ENCODE measurements at regions not wholly inside any gene's neighbourhood (a gene's known extent, or its start where the extent isn't known, plus 50 kb on each side); places are given as distances from the start of the nearest gene placed in this dataset.

DNA sequence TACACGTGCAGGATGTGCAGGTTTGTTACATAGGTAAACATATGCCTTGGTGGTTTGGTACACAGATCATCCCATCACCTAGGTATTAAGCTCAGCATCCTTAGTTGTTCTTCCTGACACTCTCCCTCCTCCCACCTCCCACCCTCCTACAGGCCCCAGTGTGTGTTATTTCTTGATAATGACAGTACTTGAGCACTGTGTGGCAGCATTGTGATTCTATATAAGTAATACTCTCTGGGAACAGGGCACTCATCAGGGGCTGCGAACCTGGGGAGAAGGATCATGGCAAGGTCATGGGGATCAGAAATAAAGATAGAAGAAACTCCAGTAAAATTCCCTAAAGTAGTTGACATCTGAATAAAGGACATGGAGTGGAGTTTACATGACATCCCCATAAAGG, 1256.2 kb upstream of the CRIM1 start:
- H3K27ac ChIP-seq (ENCODE audit: low read depth, low read length) = no peak overlapping the region
- ChIA-PET POLR2A (ENCODE audit: partially characterized antibody) (no interaction called here), CTCF (ENCODE audit: partially characterized antibody) (interaction anchor here (0.5 to 1.6 kb wide), 2 partner anchors 203 to 312 kb away, joined by 3 read pairs; no protein-coding TSS in a partner anchor)
- DNase-seq (ENCODE audit: low read depth in 1 of 2, low spot score in 2 of 2) (no peak), FAIRE-seq (no peak)
- H3K4me2 ChIP-seq (ENCODE audit: insufficient read depth in 1 of 2, low read depth in 2 of 2, low read length in 2 of 2) = no peak overlapping the region
- no peak overlapping the region for H2BK5ac ChIP-seq (ENCODE audit: low read depth, low read length)
- no peaks in the 10 kb centered on the region for H3K4me1 ChIP-seq (replicated peaks in 1 of 4; ENCODE audit: control insufficient read depth in 3 of 4, insufficient read depth in 4 of 4, low read length in 3 of 4)
- H3K56ac ChIP-seq (replicated peaks; ENCODE audit: insufficient read length, low read depth, low read length) = no peak overlapping the region
- H3K36me3 ChIP-seq (ENCODE audit: control insufficient read depth in 2 of 4, insufficient read depth in 4 of 4, low read length in 3 of 4) = no peaks in the 10 kb centered on the region
- H3K9ac ChIP-seq (replicated peaks in 1 of 4; ENCODE audit: extremely low read depth in 1 of 4, low read depth in 3 of 4, low read length in 3 of 4) = no peak overlapping the region
- no peak overlapping the region for H3K14ac ChIP-seq (ENCODE audit: insufficient read length)
- H4K5ac ChIP-seq (ENCODE audit: insufficient read length, low read depth, low read length) = no peak overlapping the region
- no peaks in the 10 kb centered on the region for H3K27me3 ChIP-seq (replicated peaks in 1 of 4; ENCODE audit: control insufficient read depth in 3 of 4, extremely low read depth in 1 of 4, insufficient read depth in 3 of 4, low read length in 3 of 4)
- H3K18ac ChIP-seq (ENCODE audit: extremely low read depth, low read length) = no peak overlapping the region
- H3K4me3 ChIP-seq (ENCODE audit: extremely low read depth in 1 of 4, insufficient read depth in 2 of 4, low read depth in 3 of 4, low read length in 4 of 4) = no peak overlapping the region
- H3K23me2 ChIP-seq (ENCODE audit: low read depth, low read length) = no peaks in the 10 kb centered on the region
- TF ChIP-seq EP300 (IDR thresholded peaks at IDR 0.05; ENCODE audit: borderline replicate concordance in 1 of 2, low read depth in 2 of 2, low read length in 2 of 2) (no peak), NANOG (IDR thresholded peaks at IDR 0.05; ENCODE audit: insufficient read depth, low read depth, low read length, poor library complexity, severe bottlenecking) (peak; percentile 59), PHF8 (conservative IDR thresholded peaks at IDR 0.05; ENCODE audit: low read depth, low read length) (no peak), EGR1 (IDR thresholded peaks at IDR 0.05; ENCODE audit: borderline replicate concordance, low read depth, low read length) (no peak), RAD21 (IDR thresholded peaks at IDR 0.05 in 1 of 2, conservative IDR thresholded peaks at IDR 0.05 in 1 of 2; ENCODE audit: low read depth in 2 of 2, low read length in 2 of 2) (peak; percentile 55 to 67), JUND (IDR thresholded peaks at IDR 0.05; ENCODE audit: low read length) (no peak)
- TF ChIP-seq, protein P1, sequence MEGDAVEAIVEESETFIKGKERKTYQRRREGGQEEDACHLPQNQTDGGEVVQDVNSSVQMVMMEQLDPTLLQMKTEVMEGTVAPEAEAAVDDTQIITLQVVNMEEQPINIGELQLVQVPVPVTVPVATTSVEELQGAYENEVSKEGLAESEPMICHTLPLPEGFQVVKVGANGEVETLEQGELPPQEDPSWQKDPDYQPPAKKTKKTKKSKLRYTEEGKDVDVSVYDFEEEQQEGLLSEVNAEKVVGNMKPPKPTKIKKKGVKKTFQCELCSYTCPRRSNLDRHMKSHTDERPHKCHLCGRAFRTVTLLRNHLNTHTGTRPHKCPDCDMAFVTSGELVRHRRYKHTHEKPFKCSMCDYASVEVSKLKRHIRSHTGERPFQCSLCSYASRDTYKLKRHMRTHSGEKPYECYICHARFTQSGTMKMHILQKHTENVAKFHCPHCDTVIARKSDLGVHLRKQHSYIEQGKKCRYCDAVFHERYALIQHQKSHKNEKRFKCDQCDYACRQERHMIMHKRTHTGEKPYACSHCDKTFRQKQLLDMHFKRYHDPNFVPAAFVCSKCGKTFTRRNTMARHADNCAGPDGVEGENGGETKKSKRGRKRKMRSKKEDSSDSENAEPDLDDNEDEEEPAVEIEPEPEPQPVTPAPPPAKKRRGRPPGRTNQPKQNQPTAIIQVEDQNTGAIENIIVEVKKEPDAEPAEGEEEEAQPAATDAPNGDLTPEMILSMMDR (IDR thresholded peaks at IDR 0.05; ENCODE audit: control extremely low read depth in 1 of 3, insufficient read depth in 1 of 3, low read depth in 1 of 3, low read length in 3 of 3) = peak in 2 of 3 experiments; percentile 16 to 29; a peak in 2 of 4 replicates
- H2AK5ac ChIP-seq (ENCODE audit: low read depth, low read length) = no peak overlapping the region
- H4K91ac ChIP-seq (replicated peaks; ENCODE audit: insufficient read length, low read length) = no peak overlapping the region
- 85% methylated on average over 1 of the region's 2 CpGs; no CpG with 5 or more reads in 1 of the 2 experiments for WGBS, 2 experiments (ENCODE audit: extremely low coverage in 1 of 2, insufficient coverage in 1 of 2, insufficient read length in 1 of 2, insufficient replicate concordance in 2 of 2, low coverage in 1 of 2, low lambda C conversion rate in 2 of 2, missing lambda C conversion rate in 1 of 2)
- no peaks in the 10 kb centered on the region for H3K79me2 ChIP-seq (ENCODE audit: control insufficient read depth in 1 of 2, insufficient read depth in 2 of 2, low read length in 2 of 2)
- no peaks in the 10 kb centered on the region for H4K20me1 ChIP-seq (replicated peaks in 1 of 2; ENCODE audit: control insufficient read depth in 1 of 2, insufficient read depth in 2 of 2, low read length in 2 of 2)
- no peak overlapping the region for H2BK12ac ChIP-seq (ENCODE audit: low read depth, low read length)
- no peak overlapping the region for H2AFZ ChIP-seq (ENCODE audit: low read length)
- H3K9me3 ChIP-seq (ENCODE audit: insufficient read depth in 2 of 2, low read depth in 1 of 2, low read length in 1 of 2) = no peaks in the 10 kb centered on the region
- no peak overlapping the region for H3K23ac ChIP-seq (ENCODE audit: insufficient read length)
- H2BK20ac ChIP-seq (ENCODE audit: low read length) = no peak overlapping the region
- H2BK15ac ChIP-seq (ENCODE audit: low read length) = no peak overlapping the region
- H3K4ac ChIP-seq (replicated peaks; ENCODE audit: insufficient read length, low read depth, low read length) = no peak overlapping the region
- H4K8ac ChIP-seq (ENCODE audit: extremely low read depth, insufficient read depth, low read length) = no peak overlapping the region
- H3K79me1 ChIP-seq (ENCODE audit: low read depth, low read length) = no peaks in the 10 kb centered on the region
- H2BK120ac ChIP-seq (replicated peaks; ENCODE audit: low read depth, low read length) = no peak overlapping the region

Measured in H1 (cell line).